Right cardiac atrium (tissue), 5 donors: ENCODE measurements at regions not wholly inside any gene's neighbourhood (a gene's known extent, or its start where the extent isn't known, plus 50 kb on each side); places are given as distances from the start of the nearest gene placed in this dataset.
"Not testable (repeated sequence)": the region's sequence is repeated elsewhere in the genome, so short reads cannot be mapped to it uniquely, and the experiment has no call there.

ENCODE experiments used
- ATAC-seq, 2 donors: fragments of 200-7000 bp; cut with Tn5 transposase; one replicate each; pipeline versions ENCODE4 v1.8.0 to v1.9.1; 2020; ENCODE audit warnings: moderate library complexity in 2 of 2, mild to moderate bottlenecking in 1 of 2
- DNase-seq, 3 donors: peaks; one replicate each; pipeline ENCODE4 v3.0.0-alpha.2; 2020
- H3K27ac ChIP-seq: one replicate; pipeline ENCODE4 v1.5.1; 2013; ENCODE audit warnings: mild to moderate bottlenecking, low read length, control low read depth, moderate library complexity
- H3K27me3 ChIP-seq: one replicate; pipeline ENCODE4 v1.6.1; 2013; ENCODE audit not compliant: control insufficient read depth, insufficient read depth
- H3K4me1 ChIP-seq: one replicate; pipeline ENCODE4 v1.6.1; 2013; ENCODE audit warnings: low read length; ENCODE audit not compliant: control insufficient read depth, insufficient read depth
- H3K4me3 ChIP-seq: one replicate; pipeline ENCODE4 v1.5.1; 2013; ENCODE audit warnings: low read length, control low read depth
- H3K9me3 ChIP-seq: one replicate; pipeline ENCODE4 v1.6.1; 2013; ENCODE audit warnings: low read length; ENCODE audit not compliant: control insufficient read depth
- WGBS: extraction: QIAGEN DNeasy Blood & Tissue Kit; methylation state at CpG from one replicate; pipeline ENCODE4 v1.1.7; 2013; 5-methylcytosine and 5-hydroxymethylcytosine counted together
- intact Hi-C, 4 donors: fragments of 100-400 bp; cut with DNase I; formaldehyde crosslinking; loops; one replicate each; pipeline versions ENCODE4 v1.11.0 to v1.14.0; 2022 to 2023
- donor health status: healthy with polysubstance abuse.
- donor health status: DM: no; HTN: yes; CAD: no.
- donor health status: DM: no; HTN: no; CAD: no.
- donor health status: DM: no; HTN: yes; CAD: no; lungs with severe emphysema.
- donor health status: DM: yes; HTN: yes; CAD: no.

- intact Hi-C loops = no loop called here
- no peaks in the 10 kb centered on the region for H3K4me1 ChIP-seq
- ATAC-seq = no peak
- H3K9me3 ChIP-seq = no peaks in the 10 kb centered on the region
- WGBS = 32% methylated on average over 1 of the region's 1 CpG
- no peak overlapping the region for H3K27ac ChIP-seq
- no peak for DNase-seq
- H3K4me3 ChIP-seq = no peak overlapping the region
- no peaks in the 10 kb centered on the region for H3K27me3 ChIP-seq
Observed at GRCh38 chr13:107961849-107962608, 253.3 kb downstream of the LIG4 start.

GRCh38 chr13:107960301-107960700, 255.0 kb downstream of the LIG4 start:
- no peaks in the 10 kb centered on the region for H3K9me3 ChIP-seq
- no peak overlapping the region for H3K27ac ChIP-seq
- ATAC-seq (no peak), DNase-seq (no peak)
- H3K4me3 ChIP-seq = no peak overlapping the region
- intact Hi-C loops = no loop called here
- WGBS = 41% methylated on average over 1 of the region's 1 CpG
- H3K4me1 ChIP-seq = no peaks in the 10 kb centered on the region
- no peaks in the 10 kb centered on the region for H3K27me3 ChIP-seq

GRCh38 chr13:107956889-107957288, 258.4 kb downstream of the LIG4 start:
- WGBS = 89% methylated on average over 3 of the region's 3 CpGs
- no peak overlapping the region for H3K4me3 ChIP-seq
- ATAC-seq (no peak), DNase-seq (no peak)
- H3K27me3 ChIP-seq = no peaks in the 10 kb centered on the region
- no peaks in the 10 kb centered on the region for H3K4me1 ChIP-seq
- H3K9me3 ChIP-seq = no peaks in the 10 kb centered on the region
- no peak overlapping the region for H3K27ac ChIP-seq
- intact Hi-C loops = no loop called here

GRCh38 chr13:107942030-107942617, 273.2 kb downstream of the LIG4 start:
- H3K27me3 ChIP-seq = no peaks in the 10 kb centered on the region
- H3K27ac ChIP-seq = no peak overlapping the region
- WGBS = 29% methylated on average over 4 of the region's 4 CpGs
- intact Hi-C loops = no loop called here
- H3K9me3 ChIP-seq = no peaks in the 10 kb centered on the region
- ATAC-seq (no peak), DNase-seq (no peak)
- H3K4me1 ChIP-seq = no peaks in the 10 kb centered on the region
- no peak overlapping the region for H3K4me3 ChIP-seq

GRCh38 chr13:107941345-107942029, 273.8 kb downstream of the LIG4 start:
- no peaks in the 10 kb centered on the region for H3K4me1 ChIP-seq
- intact Hi-C loops = no loop called here
- no peaks in the 10 kb centered on the region for H3K27me3 ChIP-seq
- no peak overlapping the region for H3K27ac ChIP-seq
- no peak for ATAC-seq
- no peak overlapping the region for H3K4me3 ChIP-seq
- 64% methylated on average over 2 of the region's 2 CpGs for WGBS
- H3K9me3 ChIP-seq = no peaks in the 10 kb centered on the region
- DNase-seq = peak in 1 of 3 donors; percentile 13

- WGBS = 81% methylated on average over 2 of the region's 2 CpGs
Observed at GRCh38 chr13:107937848-107938247, 277.5 kb downstream of the LIG4 start.

GRCh38 chr13:107931056-107931455, 284.3 kb downstream of the LIG4 start:
- H3K9me3 ChIP-seq = no peaks in the 10 kb centered on the region
- WGBS = 81% methylated on average over 4 of the region's 4 CpGs
- DNase-seq (no peak), ATAC-seq (no peak)
- H3K27ac ChIP-seq = no peak overlapping the region
- intact Hi-C loops = no loop called here
- H3K4me3 ChIP-seq = no peak overlapping the region
- H3K4me1 ChIP-seq = no peaks in the 10 kb centered on the region
- no peaks in the 10 kb centered on the region for H3K27me3 ChIP-seq

More at GRCh38 chr13:107937848-107938247, 277.5 kb downstream of the LIG4 start:
- no peak for DNase-seq
- H3K27me3 ChIP-seq = no peaks in the 10 kb centered on the region
- no peak for ATAC-seq
- no peaks in the 10 kb centered on the region for H3K4me1 ChIP-seq
- intact Hi-C loops = no loop called here
- no peak overlapping the region for H3K27ac ChIP-seq
- H3K4me3 ChIP-seq = no peak overlapping the region
- no peaks in the 10 kb centered on the region for H3K9me3 ChIP-seq

- no peaks in the 10 kb centered on the region for H3K27me3 ChIP-seq
- no peak overlapping the region for H3K4me3 ChIP-seq
- H3K27ac ChIP-seq = no peak overlapping the region
- DNase-seq (no peak), ATAC-seq (no peak)
- no peaks in the 10 kb centered on the region for H3K4me1 ChIP-seq
- WGBS = 90% methylated on average over 3 of the region's 3 CpGs
- intact Hi-C loops = no loop called here
- no peaks in the 10 kb centered on the region for H3K9me3 ChIP-seq
Observed at GRCh38 chr13:107928762-107929161, 286.6 kb downstream of the LIG4 start.

- no peak overlapping the region for H3K27ac ChIP-seq
- no peaks in the 10 kb centered on the region for H3K27me3 ChIP-seq
- no peaks in the 10 kb centered on the region for H3K9me3 ChIP-seq
- WGBS = 89% methylated on average over 4 of the region's 4 CpGs
- no peaks in the 10 kb centered on the region for H3K4me1 ChIP-seq
- no peak for DNase-seq
- H3K4me3 ChIP-seq = no peak overlapping the region
- no peak for ATAC-seq
- intact Hi-C loops = no loop called here
Observed at GRCh38 chr13:107927557-107927956, 287.8 kb downstream of the LIG4 start.

GRCh38 chr13:107926515-107926914, 288.8 kb downstream of the LIG4 start:
- intact Hi-C loops = not testable (repeated sequence)
- WGBS = 74% methylated on average over 11 of the region's 12 CpGs

GRCh38 chr13:107916902-107917301, 298.4 kb downstream of the LIG4 start:
- 0% methylated on average over 1 of the region's 1 CpG for WGBS
- not testable (repeated sequence) for H3K9me3 ChIP-seq

More at GRCh38 chr13:107926515-107926914, 288.8 kb downstream of the LIG4 start:
- not testable (repeated sequence) for H3K4me1 ChIP-seq, ATAC-seq, H3K9me3 ChIP-seq, H3K4me3 ChIP-seq, H3K27me3 ChIP-seq, H3K27ac ChIP-seq, DNase-seq

More at GRCh38 chr13:107916902-107917301, 298.4 kb downstream of the LIG4 start:
- intact Hi-C loops, H3K4me1 ChIP-seq, DNase-seq, H3K27me3 ChIP-seq, H3K27ac ChIP-seq, H3K4me3 ChIP-seq, ATAC-seq: not testable (repeated sequence)
